ENCODE measurements at regions not wholly inside any gene's neighbourhood (a gene's known extent, or its start where the extent isn't known, plus 50 kb on each side); places are given as distances from the start of the nearest gene placed in this dataset.

DNA sequence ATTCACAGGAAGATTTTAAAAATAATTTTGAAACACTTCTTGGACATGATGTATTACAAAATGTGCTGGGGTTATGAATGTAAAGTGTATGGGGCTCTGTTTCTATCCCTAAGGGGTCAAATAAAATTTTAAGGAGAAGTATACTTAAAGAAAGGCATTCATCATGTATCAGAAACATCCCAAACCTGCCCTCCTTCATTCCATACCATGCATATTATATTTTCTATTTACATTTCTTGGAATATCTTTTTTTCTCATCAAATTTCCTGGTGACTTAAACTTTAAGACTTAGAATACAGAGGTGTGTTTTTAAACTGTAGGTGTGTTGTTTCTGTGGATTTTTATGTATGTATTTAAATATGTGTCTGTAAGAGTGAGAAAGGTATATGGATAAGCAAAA, 96.1 kb upstream of the ADAMTS19 start:
- TF ChIP-seq GATA2 (IDR thresholded peaks at IDR 0.05; ENCODE audit: insufficient read depth, insufficient read length, low read depth, low read length) (no peak), POLR2A (IDR thresholded peaks at IDR 0.05; ENCODE audit: low read depth, low read length) (no peak), MYC (IDR thresholded peaks at IDR 0.05; ENCODE audit: low read depth, low read length) (no peak), JUN (IDR thresholded peaks at IDR 0.05; ENCODE audit: borderline replicate concordance, insufficient read depth, insufficient read length, low read depth) (no peak), POLR2AphosphoS5 (IDR thresholded peaks at IDR 0.05; ENCODE audit: insufficient read depth, low read depth, low read length) (no peak), EZH2 (IDR thresholded peaks at IDR 0.05; ENCODE audit: borderline replicate concordance, low read depth, low read length, severe bottlenecking) (no peak)
- TF ChIP-seq, protein P1, sequence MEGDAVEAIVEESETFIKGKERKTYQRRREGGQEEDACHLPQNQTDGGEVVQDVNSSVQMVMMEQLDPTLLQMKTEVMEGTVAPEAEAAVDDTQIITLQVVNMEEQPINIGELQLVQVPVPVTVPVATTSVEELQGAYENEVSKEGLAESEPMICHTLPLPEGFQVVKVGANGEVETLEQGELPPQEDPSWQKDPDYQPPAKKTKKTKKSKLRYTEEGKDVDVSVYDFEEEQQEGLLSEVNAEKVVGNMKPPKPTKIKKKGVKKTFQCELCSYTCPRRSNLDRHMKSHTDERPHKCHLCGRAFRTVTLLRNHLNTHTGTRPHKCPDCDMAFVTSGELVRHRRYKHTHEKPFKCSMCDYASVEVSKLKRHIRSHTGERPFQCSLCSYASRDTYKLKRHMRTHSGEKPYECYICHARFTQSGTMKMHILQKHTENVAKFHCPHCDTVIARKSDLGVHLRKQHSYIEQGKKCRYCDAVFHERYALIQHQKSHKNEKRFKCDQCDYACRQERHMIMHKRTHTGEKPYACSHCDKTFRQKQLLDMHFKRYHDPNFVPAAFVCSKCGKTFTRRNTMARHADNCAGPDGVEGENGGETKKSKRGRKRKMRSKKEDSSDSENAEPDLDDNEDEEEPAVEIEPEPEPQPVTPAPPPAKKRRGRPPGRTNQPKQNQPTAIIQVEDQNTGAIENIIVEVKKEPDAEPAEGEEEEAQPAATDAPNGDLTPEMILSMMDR (IDR thresholded peaks at IDR 0.05; ENCODE audit: extremely low read depth in 1 of 2, insufficient read depth in 1 of 2, low read depth in 1 of 2, low read length in 2 of 2): no peak
- H3K4me3 ChIP-seq (replicated peaks in 1 of 3; ENCODE audit: insufficient read depth in 1 of 3, low read depth in 1 of 3, low read length in 3 of 3): no peak overlapping the region
- ChIA-PET POLR2A (no interaction called here), CTCF (interaction anchor here (1.3 kb wide), 1 partner anchor 20 kb away, joined by 3 read pairs; no protein-coding TSS in a partner anchor)
- no peaks in the 10 kb centered on the region for H3K27me3 ChIP-seq (ENCODE audit: control insufficient read depth in 2 of 2, insufficient read depth in 2 of 2, low read length in 2 of 2)
- intact Hi-C loops (cut with micrococcal nuclease): no loop called here
- H3K4me2 ChIP-seq (ENCODE audit: insufficient read depth, low read length): no peak overlapping the region
- DNase-seq (ENCODE audit: low read depth, low spot score): no peak
- no peak overlapping the region for H2AFZ ChIP-seq (ENCODE audit: low read depth, low read length)
- dilution Hi-C loops (cut with MboI; ENCODE audit: extremely low pct_ligation_motif_present, low sequenced_read_pairs): no loop called here
- BruUV-seq (replicated peaks): no TSS peak
- H3K9me1 ChIP-seq (replicated peaks; ENCODE audit: control insufficient read depth, extremely low read depth, insufficient read depth, low read length): no peaks in the 10 kb centered on the region
- H4K20me1 ChIP-seq (replicated peaks; ENCODE audit: control insufficient read depth, extremely low read depth, insufficient read depth, low read length): no peaks in the 10 kb centered on the region
- H3K4me1 ChIP-seq (ENCODE audit: control insufficient read depth, extremely low read depth, insufficient read depth, low read length): no peaks in the 10 kb centered on the region
- no peak overlapping the region for H3K27ac ChIP-seq (ENCODE audit: insufficient read depth, low read depth, low read length)
- H3K79me2 ChIP-seq (ENCODE audit: control insufficient read depth, insufficient read depth, low read length): no peaks in the 10 kb centered on the region
- no peak for FAIRE-seq
- H3K9me3 ChIP-seq (replicated peaks; ENCODE audit: control insufficient read depth, insufficient read depth, low read length): no peaks in the 10 kb centered on the region
- H3K36me3 ChIP-seq (ENCODE audit: control insufficient read depth in 2 of 2, extremely low read depth in 1 of 2, insufficient read depth in 2 of 2, low read length in 2 of 2): no peaks in the 10 kb centered on the region
- no peak overlapping the region for H3K9ac ChIP-seq (replicated peaks; ENCODE audit: extremely low read depth, insufficient read depth, low read length)

DNA sequence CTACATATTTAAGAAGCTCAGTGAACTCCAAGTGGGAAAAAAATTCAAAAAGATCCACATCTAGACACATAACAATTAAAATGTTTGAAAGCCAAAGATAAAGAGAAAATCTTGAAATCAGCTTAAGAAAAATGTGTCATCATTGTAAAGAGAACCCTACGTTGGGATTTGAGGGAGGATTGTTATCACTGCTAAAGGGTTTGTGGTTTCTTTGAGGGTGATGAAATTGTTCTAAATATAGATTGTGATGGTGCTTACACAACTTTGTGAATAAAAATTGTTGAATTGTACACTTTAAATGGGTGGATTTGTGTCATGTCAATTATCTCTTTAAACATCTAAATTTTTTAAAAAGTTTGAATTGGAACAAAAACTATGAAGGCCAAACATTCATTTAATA, 92.2 kb upstream of the ADAMTS19 start:
- Histone ChIP-seq H3K79me2 (ENCODE audit: control insufficient read depth, insufficient read depth, low read length) (no peaks in the 10 kb centered on the region), H2AFZ (ENCODE audit: low read depth, low read length) (no peak overlapping the region), H3K27ac (ENCODE audit: insufficient read depth, low read depth, low read length) (no peak overlapping the region), H3K9me1 (replicated peaks; ENCODE audit: control insufficient read depth, extremely low read depth, insufficient read depth, low read length) (no peaks in the 10 kb centered on the region), H3K9ac (replicated peaks; ENCODE audit: extremely low read depth, insufficient read depth, low read length) (no peak overlapping the region), H3K4me1 (ENCODE audit: control insufficient read depth, extremely low read depth, insufficient read depth, low read length) (no peaks in the 10 kb centered on the region), H3K27me3 (ENCODE audit: control insufficient read depth in 2 of 2, insufficient read depth in 2 of 2, low read length in 2 of 2) (no peaks in the 10 kb centered on the region), H4K20me1 (replicated peaks; ENCODE audit: control insufficient read depth, extremely low read depth, insufficient read depth, low read length) (no peaks in the 10 kb centered on the region), H3K9me3 (replicated peaks; ENCODE audit: control insufficient read depth, insufficient read depth, low read length) (no peaks in the 10 kb centered on the region), H3K4me2 (ENCODE audit: insufficient read depth, low read length) (no peak overlapping the region), H3K4me3 (replicated peaks in 1 of 3; ENCODE audit: insufficient read depth in 1 of 3, low read depth in 1 of 3, low read length in 3 of 3) (no peak overlapping the region), H3K36me3 (ENCODE audit: control insufficient read depth in 2 of 2, extremely low read depth in 1 of 2, insufficient read depth in 2 of 2, low read length in 2 of 2) (no peaks in the 10 kb centered on the region)
- intact Hi-C loops (cut with micrococcal nuclease) (no loop called here), dilution Hi-C loops (cut with MboI; ENCODE audit: extremely low pct_ligation_motif_present, low sequenced_read_pairs) (no loop called here)
- DNase-seq (ENCODE audit: low read depth, low spot score) (no peak), FAIRE-seq (no peak)
- CTCF ChIA-PET: interaction anchor here (0.6 kb wide), 1 partner anchor 153 kb away, joined by 3 read pairs; no protein-coding TSS in a partner anchor
- POLR2A ChIA-PET: no interaction called here
- no peak for TF ChIP-seq JUN (IDR thresholded peaks at IDR 0.05; ENCODE audit: borderline replicate concordance, insufficient read depth, insufficient read length, low read depth)
- TF ChIP-seq GATA2 (IDR thresholded peaks at IDR 0.05; ENCODE audit: insufficient read depth, insufficient read length, low read depth, low read length): no peak
- TF ChIP-seq, protein P2, sequence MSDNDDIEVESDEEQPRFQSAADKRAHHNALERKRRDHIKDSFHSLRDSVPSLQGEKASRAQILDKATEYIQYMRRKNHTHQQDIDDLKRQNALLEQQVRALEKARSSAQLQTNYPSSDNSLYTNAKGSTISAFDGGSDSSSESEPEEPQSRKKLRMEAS (IDR thresholded peaks at IDR 0.05; ENCODE audit: insufficient read depth, insufficient read length): no peak
- no peak for TF ChIP-seq MYC (IDR thresholded peaks at IDR 0.05; ENCODE audit: low read depth, low read length)
- TF ChIP-seq EZH2 (IDR thresholded peaks at IDR 0.05; ENCODE audit: borderline replicate concordance, low read depth, low read length, severe bottlenecking): no peak
- TF ChIP-seq, protein P1 (IDR thresholded peaks at IDR 0.05; ENCODE audit: extremely low read depth in 1 of 2, insufficient read depth in 1 of 2, low read depth in 1 of 2, low read length in 2 of 2): no peak
- no peak for TF ChIP-seq FOS (IDR thresholded peaks at IDR 0.05; ENCODE audit: borderline replicate concordance, insufficient read depth, low read length)
- TF ChIP-seq POLR2AphosphoS5 (IDR thresholded peaks at IDR 0.05; ENCODE audit: insufficient read depth, low read depth, low read length): no peak
- TF ChIP-seq POLR2A (IDR thresholded peaks at IDR 0.05; ENCODE audit: low read depth, low read length): no peak
- no TSS peak for BruUV-seq (replicated peaks)
